LNCaP clone FGC (cell line): ENCODE measurements at regions not wholly inside any gene's neighbourhood (a gene's known extent, or its start where the extent isn't known, plus 50 kb on each side); places are given as distances from the start of the nearest gene placed in this dataset.

ENCODE experiments used
- DNase-seq: peaks from one replicate; pipeline ENCODE4 v3.0.0-alpha.2; 2011; ENCODE audit warnings: low read depth
- H3K4me3 ChIP-seq: 2 replicates; pipeline ENCODE4 v1.5.1; 2011; ENCODE audit warnings: mild to moderate bottlenecking, low read depth, low read length, control low read depth
- CTCF ChIP-seq: IDR thresholded peaks from 2 replicates; pipeline ENCODE4 v1.5.1; 2012; ENCODE audit warnings: mild to moderate bottlenecking; ENCODE audit not compliant: control insufficient read depth, insufficient read depth; ENCODE audit errors: extremely low read depth

- TF ChIP-seq CTCF = no peak
- no peak for DNase-seq
These were observed 57.4 kb upstream of the SHISAL1 start for GRCh38 chr22:44369916-44370801.

GRCh38 chr22:44369293-44369661 lies 56.5 kb upstream of the SHISAL1 start:
- no peak for TF ChIP-seq CTCF
- no peak overlapping the region for H3K4me3 ChIP-seq
- no peak for DNase-seq

More at GRCh38 chr22:44369916-44370801, 57.4 kb upstream of the SHISAL1 start:
- H3K4me3 ChIP-seq = no peak overlapping the region

- no peak for DNase-seq
- TF ChIP-seq CTCF = no peak
- no peak overlapping the region for H3K4me3 ChIP-seq
These were observed 56.0 kb upstream of the SHISAL1 start for GRCh38 chr22:44368611-44369292.

GRCh38 chr22:44366372-44367300 lies 53.9 kb upstream of the SHISAL1 start:
- no peak for DNase-seq
- no peak overlapping the region for H3K4me3 ChIP-seq
- TF ChIP-seq CTCF = no peak

GRCh38 chr22:44365832-44366231 lies 53.1 kb upstream of the SHISAL1 start:
- H3K4me3 ChIP-seq = no peak overlapping the region
- TF ChIP-seq CTCF = no peak
- DNase-seq = no peak

- no peak overlapping the region for H3K4me3 ChIP-seq
- DNase-seq = no peak
- no peak for TF ChIP-seq CTCF
These were observed 52.4 kb upstream of the SHISAL1 start for GRCh38 chr22:44365191-44365590.
